Prostate gland (tissue), 2 donors: ENCODE measurements at regions not wholly inside any gene's neighbourhood (a gene's known extent, or its start where the extent isn't known, plus 50 kb on each side); places are given as distances from the start of the nearest gene placed in this dataset.

Experiments
- DNase-seq: peaks from one replicate; pipeline ENCODE4 v3.0.0-alpha.2; 2019; ENCODE audit warnings: low spot score
- H3K27ac ChIP-seq, 2 donors: fragments of 200-600 bp; sonication (generic); 2 replicates each; pipeline ENCODE4 v1.5.1; 2017 to 2019
- H3K27me3 ChIP-seq: fragments of 200-600 bp; sonication (generic); replicated peaks from 2 replicates; pipeline ENCODE4 v1.5.1; 2019; ENCODE audit not compliant: insufficient read depth
- H3K36me3 ChIP-seq, 2 donors: fragments of 200-600 bp; sonication (generic); 1 replicate in 1 of 2; 2 replicates in 1 of 2; pipeline versions ENCODE4 v1.5.1 to v1.8.1; 2017 to 2019
- H3K4me1 ChIP-seq: fragments of 200-600 bp; sonication (generic); replicated peaks from 2 replicates; pipeline ENCODE4 v1.5.1; 2019
- H3K4me3 ChIP-seq, 2 donors: fragments of 200-600 bp; sonication (generic); 2 replicates each; pipeline ENCODE4 v1.5.1; 2017 to 2019
- H3K9me3 ChIP-seq: fragments of 200-600 bp; sonication (generic); 2 replicates; pipeline ENCODE4 v1.5.1; 2017
- POLR2A ChIP-seq: fragments of 450-650 bp; IDR thresholded peaks from one replicate; pipeline ENCODE4 v1.6.1; 2016; ENCODE audit warnings: antibody characterized with exemption, mild to moderate bottlenecking
- POLR2AphosphoS5 ChIP-seq: sonication (generic); formaldehyde crosslinking; IDR thresholded peaks from one replicate; pipeline ENCODE4 v1.6.1; 2017; ENCODE audit warnings: antibody characterized with exemption
- WGBS: methylation state at CpG from one replicate; pipeline ENCODE4 v1.1.5; 2018; 5-methylcytosine and 5-hydroxymethylcytosine counted together
- intact Hi-C: fragments of 100-400 bp; cut with DNase I; formaldehyde crosslinking; loops from one replicate; pipeline ENCODE4 v1.14.2; 2022
- TF ChIP-seq, protein P1 (sequence below), 4 experiments: fragments of 200-600 bp in 2 of 4; fragments of 450-650 bp in 2 of 4; sonication (generic) in 2 of 4; IDR thresholded peaks; 1 replicate in 3 of 4; 2 replicates in 1 of 4; pipeline ENCODE4 v1.5.1; 2016 to 2019; ENCODE audit warnings: antibody characterized with exemption in 4 of 4, mild to moderate bottlenecking in 2 of 4, moderate library complexity in 2 of 4

- Histone ChIP-seq H3K36me3 (no peaks in the 10 kb centered on the region), H3K27ac (no peak overlapping the region), H3K27me3 (no peaks in the 10 kb centered on the region), H3K9me3 (no peaks in the 10 kb centered on the region), H3K4me1 (no peaks in the 10 kb centered on the region), H3K4me3 (no peak overlapping the region)
- WGBS: 71% methylated on average over 5 of the region's 5 CpGs
- TF ChIP-seq POLR2AphosphoS5 (no peak), POLR2A (no peak)
- TF ChIP-seq, protein P1, sequence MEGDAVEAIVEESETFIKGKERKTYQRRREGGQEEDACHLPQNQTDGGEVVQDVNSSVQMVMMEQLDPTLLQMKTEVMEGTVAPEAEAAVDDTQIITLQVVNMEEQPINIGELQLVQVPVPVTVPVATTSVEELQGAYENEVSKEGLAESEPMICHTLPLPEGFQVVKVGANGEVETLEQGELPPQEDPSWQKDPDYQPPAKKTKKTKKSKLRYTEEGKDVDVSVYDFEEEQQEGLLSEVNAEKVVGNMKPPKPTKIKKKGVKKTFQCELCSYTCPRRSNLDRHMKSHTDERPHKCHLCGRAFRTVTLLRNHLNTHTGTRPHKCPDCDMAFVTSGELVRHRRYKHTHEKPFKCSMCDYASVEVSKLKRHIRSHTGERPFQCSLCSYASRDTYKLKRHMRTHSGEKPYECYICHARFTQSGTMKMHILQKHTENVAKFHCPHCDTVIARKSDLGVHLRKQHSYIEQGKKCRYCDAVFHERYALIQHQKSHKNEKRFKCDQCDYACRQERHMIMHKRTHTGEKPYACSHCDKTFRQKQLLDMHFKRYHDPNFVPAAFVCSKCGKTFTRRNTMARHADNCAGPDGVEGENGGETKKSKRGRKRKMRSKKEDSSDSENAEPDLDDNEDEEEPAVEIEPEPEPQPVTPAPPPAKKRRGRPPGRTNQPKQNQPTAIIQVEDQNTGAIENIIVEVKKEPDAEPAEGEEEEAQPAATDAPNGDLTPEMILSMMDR (IDR thresholded peaks at IDR 0.05): no peak
- intact Hi-C loops: no loop called here
- no peak for DNase-seq
Measured at GRCh38 chr6:147972448-147972847, 370.2 kb upstream of the SASH1 start.

DNA sequence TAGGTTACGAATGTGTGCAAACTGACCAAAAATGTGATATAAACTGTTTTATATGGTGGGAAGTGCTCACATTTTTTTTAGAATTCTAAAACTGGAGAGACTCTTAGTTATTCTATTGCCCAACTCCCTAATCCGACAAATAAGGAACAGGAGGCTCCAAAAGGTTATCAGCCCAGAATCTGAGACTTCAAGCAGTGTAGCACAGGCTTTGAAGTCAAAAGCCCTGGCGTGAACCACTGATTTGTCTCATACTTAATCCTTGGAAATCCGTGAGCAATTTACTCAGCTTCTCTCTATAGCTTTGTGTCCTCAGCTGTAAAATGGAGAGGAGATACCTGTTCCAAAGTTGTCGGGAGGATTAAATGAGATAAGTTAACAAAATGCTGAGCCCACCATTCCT, 368.8 kb upstream of the SASH1 start:
- TF ChIP-seq, protein P1 (IDR thresholded peaks at IDR 0.05): no peak
- no peak for TF ChIP-seq POLR2A
- no peak for TF ChIP-seq POLR2AphosphoS5
- Histone ChIP-seq H3K27ac (no peak overlapping the region), H3K4me1 (no peaks in the 10 kb centered on the region), H3K4me3 (no peak overlapping the region), H3K9me3 (no peaks in the 10 kb centered on the region), H3K27me3 (no peaks in the 10 kb centered on the region), H3K36me3 (no peaks in the 10 kb centered on the region)
- intact Hi-C loops: no loop called here
- 87% methylated on average over 5 of the region's 5 CpGs for WGBS
- DNase-seq: no peak

DNA sequence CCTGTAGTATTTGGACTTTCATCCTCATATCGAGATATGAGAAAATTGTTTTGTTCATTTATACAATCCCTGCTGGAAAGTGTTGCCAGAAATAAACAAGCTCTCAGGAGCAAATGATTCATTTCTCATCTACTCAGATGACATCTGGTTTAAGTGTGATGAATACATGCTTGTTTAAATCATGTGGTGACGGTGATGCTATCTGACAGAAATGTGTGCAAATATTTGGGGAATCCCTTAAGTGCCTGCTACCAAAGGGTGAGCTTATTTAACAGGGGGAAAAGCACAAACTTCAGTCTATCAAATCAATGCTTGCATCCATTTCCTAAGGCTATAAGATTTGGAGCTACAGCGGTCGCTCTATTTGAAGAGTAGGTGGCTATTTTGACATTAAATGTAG, 368.3 kb upstream of the SASH1 start:
- WGBS: 70% methylated on average over 4 of the region's 4 CpGs
- intact Hi-C loops: no loop called here
- TF ChIP-seq POLR2AphosphoS5: no peak
- TF ChIP-seq, protein P1 (IDR thresholded peaks at IDR 0.05): no peak
- TF ChIP-seq POLR2A: no peak
- no peak overlapping the region for H3K4me3 ChIP-seq
- no peaks in the 10 kb centered on the region for H3K4me1 ChIP-seq
- H3K27me3 ChIP-seq: no peaks in the 10 kb centered on the region
- no peak overlapping the region for H3K27ac ChIP-seq
- DNase-seq: no peak
- no peaks in the 10 kb centered on the region for H3K36me3 ChIP-seq
- H3K9me3 ChIP-seq: no peaks in the 10 kb centered on the region

- Histone ChIP-seq H3K9me3 (no peaks in the 10 kb centered on the region), H3K36me3 (no peaks in the 10 kb centered on the region), H3K4me3 (no peak overlapping the region), H3K27ac (no peak overlapping the region), H3K27me3 (no peaks in the 10 kb centered on the region), H3K4me1 (no peaks in the 10 kb centered on the region)
- TF ChIP-seq, protein P1 (IDR thresholded peaks at IDR 0.05): no peak
- no peak for TF ChIP-seq POLR2AphosphoS5
- no peak for TF ChIP-seq POLR2A
- intact Hi-C loops: no loop called here
- DNase-seq: no peak
- WGBS: 88% methylated on average over 5 of the region's 5 CpGs
Measured at GRCh38 chr6:147977851-147978465, 364.7 kb upstream of the SASH1 start.

DNA sequence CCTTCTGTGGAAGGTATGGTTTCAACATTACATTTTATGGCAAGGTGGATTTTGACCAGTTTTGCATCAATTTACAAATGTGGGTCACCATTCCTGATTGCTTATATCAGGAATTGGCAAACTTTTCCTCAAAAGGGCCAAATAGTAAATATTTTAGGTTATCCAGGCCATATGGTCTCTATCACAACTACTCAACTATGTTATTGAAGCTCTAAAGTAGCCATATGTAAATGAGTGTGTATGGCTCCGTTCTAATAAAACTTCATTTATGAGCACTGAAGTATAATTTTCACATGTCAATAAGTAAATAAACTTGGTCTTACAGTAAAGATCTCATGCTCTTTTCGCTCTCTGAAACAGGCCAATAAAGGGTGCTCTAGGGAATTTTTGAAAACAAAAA, 362.7 kb upstream of the SASH1 start:
- TF ChIP-seq, protein P1 (IDR thresholded peaks at IDR 0.05): no peak
- TF ChIP-seq POLR2AphosphoS5 (no peak), POLR2A (no peak)
- WGBS: 76% methylated on average over 2 of the region's 2 CpGs
- no peak for DNase-seq
- Histone ChIP-seq H3K27me3 (no peaks in the 10 kb centered on the region), H3K4me1 (no peaks in the 10 kb centered on the region), H3K9me3 (no peaks in the 10 kb centered on the region), H3K4me3 (no peak overlapping the region), H3K27ac (no peak overlapping the region), H3K36me3 (no peaks in the 10 kb centered on the region)
- intact Hi-C loops: no loop called here
